LNCaP clone FGC (cell line): ENCODE measurements at regions not wholly inside any gene's neighbourhood (a gene's known extent, or its start where the extent isn't known, plus 50 kb on each side); places are given as distances from the start of the nearest gene placed in this dataset.
"Not testable (repeated sequence)": the region's sequence is repeated elsewhere in the genome, so short reads cannot be mapped to it uniquely, and the experiment has no call there.

Source experiments
- DNase-seq: peaks from one replicate; pipeline ENCODE4 v3.0.0-alpha.2; 2011; ENCODE audit warnings: low read depth
- H3K4me3 ChIP-seq: 2 replicates; pipeline ENCODE4 v1.5.1; 2011; ENCODE audit warnings: mild to moderate bottlenecking, low read depth, low read length, control low read depth
- CTCF ChIP-seq: IDR thresholded peaks from 2 replicates; pipeline ENCODE4 v1.5.1; 2012; ENCODE audit warnings: mild to moderate bottlenecking; ENCODE audit not compliant: control insufficient read depth, insufficient read depth; ENCODE audit errors: extremely low read depth

- DNase-seq: no peak
- no peak overlapping the region for H3K4me3 ChIP-seq
- no peak for TF ChIP-seq CTCF
These were observed 75.1 kb upstream of the TBC1D5 start for GRCh38 chr3:17817545-17817944.

- H3K4me3 ChIP-seq, DNase-seq: not testable (repeated sequence)
These were observed 74.4 kb upstream of the TBC1D5 start for GRCh38 chr3:17816839-17817238.

- H3K4me3 ChIP-seq, DNase-seq: not testable (repeated sequence)
These were observed 69.9 kb upstream of the TBC1D5 start for GRCh38 chr3:17812328-17812727.

GRCh38 chr3:17811646-17812045 is 69.2 kb upstream of the TBC1D5 start:
- no peak for TF ChIP-seq CTCF
- no peak overlapping the region for H3K4me3 ChIP-seq
- no peak for DNase-seq

GRCh38 chr3:17810759-17811158 is 68.3 kb upstream of the TBC1D5 start:
- H3K4me3 ChIP-seq: no peak overlapping the region
- TF ChIP-seq CTCF: peak; percentile 63
- no peak for DNase-seq

- no peak overlapping the region for H3K4me3 ChIP-seq
- no peak for DNase-seq
- no peak for TF ChIP-seq CTCF
These were observed 66.6 kb upstream of the TBC1D5 start for GRCh38 chr3:17808994-17809393.

- no peak overlapping the region for H3K4me3 ChIP-seq
- TF ChIP-seq CTCF: no peak
- DNase-seq: no peak
These were observed 64.4 kb upstream of the TBC1D5 start for GRCh38 chr3:17806876-17807275.

GRCh38 chr3:17806201-17806600 is 63.8 kb upstream of the TBC1D5 start:
- no peak for TF ChIP-seq CTCF
- H3K4me3 ChIP-seq: no peak overlapping the region
- DNase-seq: no peak
